Type B pancreatic cell (in vitro differentiated cells): ENCODE measurements at regions not wholly inside any gene's neighbourhood (a gene's known extent, or its start where the extent isn't known, plus 50 kb on each side); places are given as distances from the start of the nearest gene placed in this dataset.
"Not testable (repeated sequence)": the region's sequence is repeated elsewhere in the genome, so short reads cannot be mapped to it uniquely, and the experiment has no call there.

Experiments
- DNase-seq: peaks from one replicate; pipeline ENCODE4 v3.0.0; 2021; ENCODE audit warnings: mixed read lengths; ENCODE audit not compliant: unreplicated experiment; ENCODE audit errors: extremely low spot score
- H3K27ac Mint-ChIP-seq: 2 replicates; pipeline ENCODE4 v1.8.0; 2021; ENCODE audit warnings: mild to moderate bottlenecking, mixed read lengths
- H3K27me3 Mint-ChIP-seq: 2 replicates; pipeline ENCODE4 v1.8.0; 2021; ENCODE audit warnings: mixed read lengths
- H3K36me3 Mint-ChIP-seq: 2 replicates; pipeline ENCODE4 v1.8.0; 2021; ENCODE audit warnings: mixed read lengths
- H3K4me1 Mint-ChIP-seq: one replicate; pipeline ENCODE4 v1.8.0; 2021; ENCODE audit warnings: mixed read lengths; ENCODE audit not compliant: unreplicated experiment
- H3K4me3 Mint-ChIP-seq: 2 replicates; pipeline ENCODE4 v1.8.0; 2021; ENCODE audit warnings: mild to moderate bottlenecking, mixed read lengths
- H3K9me3 Mint-ChIP-seq: 2 replicates; pipeline ENCODE4 v1.8.0; 2021; ENCODE audit warnings: mixed read lengths
- TF ChIP-seq, protein P1 (sequence below): fragments of 200-600 bp; sonication (generic); conservative IDR thresholded peaks from 2 replicates; pipeline ENCODE4 v1.5.0; 2021; ENCODE audit warnings: antibody characterized with exemption, mild to moderate bottlenecking

DNA sequence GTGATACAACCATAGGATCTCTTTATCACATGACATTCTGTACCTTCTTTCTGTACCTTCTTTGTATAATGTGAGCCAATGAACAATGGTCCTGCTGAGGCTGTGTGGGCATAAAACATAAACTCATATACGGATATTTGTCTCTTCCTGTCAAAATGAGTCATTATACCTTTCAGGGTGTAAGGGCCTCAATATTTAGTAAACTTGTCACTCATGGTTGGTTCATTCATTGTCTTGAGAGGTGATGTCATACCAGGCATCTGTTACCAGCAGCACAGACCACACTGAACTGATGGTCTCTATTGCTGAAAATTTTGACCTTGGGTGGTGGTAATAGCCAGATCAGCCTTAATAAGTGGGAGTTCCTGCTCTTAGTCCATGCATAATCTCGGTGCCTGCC is 287.6 kb upstream of the TPK1 start:
- no peak overlapping the region for H3K27ac Mint-ChIP-seq
- H3K4me1 Mint-ChIP-seq: no peaks in the 10 kb centered on the region
- no peaks in the 10 kb centered on the region for H3K9me3 Mint-ChIP-seq
- H3K27me3 Mint-ChIP-seq: peaks cover 8% of the 10 kb centered on the region
- no peaks in the 10 kb centered on the region for H3K36me3 Mint-ChIP-seq
- DNase-seq: no peak
- TF ChIP-seq, protein P1, sequence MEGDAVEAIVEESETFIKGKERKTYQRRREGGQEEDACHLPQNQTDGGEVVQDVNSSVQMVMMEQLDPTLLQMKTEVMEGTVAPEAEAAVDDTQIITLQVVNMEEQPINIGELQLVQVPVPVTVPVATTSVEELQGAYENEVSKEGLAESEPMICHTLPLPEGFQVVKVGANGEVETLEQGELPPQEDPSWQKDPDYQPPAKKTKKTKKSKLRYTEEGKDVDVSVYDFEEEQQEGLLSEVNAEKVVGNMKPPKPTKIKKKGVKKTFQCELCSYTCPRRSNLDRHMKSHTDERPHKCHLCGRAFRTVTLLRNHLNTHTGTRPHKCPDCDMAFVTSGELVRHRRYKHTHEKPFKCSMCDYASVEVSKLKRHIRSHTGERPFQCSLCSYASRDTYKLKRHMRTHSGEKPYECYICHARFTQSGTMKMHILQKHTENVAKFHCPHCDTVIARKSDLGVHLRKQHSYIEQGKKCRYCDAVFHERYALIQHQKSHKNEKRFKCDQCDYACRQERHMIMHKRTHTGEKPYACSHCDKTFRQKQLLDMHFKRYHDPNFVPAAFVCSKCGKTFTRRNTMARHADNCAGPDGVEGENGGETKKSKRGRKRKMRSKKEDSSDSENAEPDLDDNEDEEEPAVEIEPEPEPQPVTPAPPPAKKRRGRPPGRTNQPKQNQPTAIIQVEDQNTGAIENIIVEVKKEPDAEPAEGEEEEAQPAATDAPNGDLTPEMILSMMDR: no peak
- no peak overlapping the region for H3K4me3 Mint-ChIP-seq

DNA sequence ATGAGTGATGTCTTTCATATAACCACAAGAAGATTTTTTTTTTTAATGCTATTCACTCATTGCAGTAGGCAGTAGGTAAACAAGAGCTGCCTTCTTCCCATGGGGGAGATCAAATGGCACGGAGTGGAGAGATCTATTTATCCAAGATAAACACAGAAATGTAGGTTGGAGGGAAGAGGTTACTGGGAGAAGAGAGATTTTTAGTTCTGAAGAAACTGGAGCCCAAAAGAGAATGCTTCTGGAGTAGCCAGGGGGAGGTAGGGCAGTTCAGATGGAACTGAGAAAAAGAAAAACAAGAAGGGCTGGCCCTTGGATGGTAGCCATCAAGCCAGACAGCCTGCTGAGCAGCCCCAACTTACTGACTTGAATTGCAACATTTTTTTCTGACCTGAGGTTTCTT is 270.1 kb upstream of the TPK1 start:
- DNase-seq: no peak

DNA sequence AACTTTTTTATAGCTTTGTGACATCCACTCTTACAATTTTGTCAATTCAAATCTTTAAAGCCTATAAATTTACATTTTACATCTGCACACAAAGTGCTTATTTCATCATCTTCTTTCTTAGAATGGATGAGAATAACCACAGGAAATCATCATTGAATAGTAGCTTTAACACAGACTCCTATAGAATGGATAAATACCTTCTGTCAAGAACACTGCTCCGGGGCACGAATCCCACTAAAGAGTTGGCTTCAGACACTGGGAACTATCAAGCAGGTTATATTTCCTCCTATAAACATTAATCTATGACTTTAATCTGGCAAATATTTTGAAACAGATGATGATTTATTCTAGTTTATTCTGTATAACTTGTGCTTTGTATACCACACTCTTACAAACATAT is 269.7 kb upstream of the TPK1 start:
- H3K4me1 Mint-ChIP-seq: peaks cover 12% of the 10 kb centered on the region
- H3K36me3 Mint-ChIP-seq: no peaks in the 10 kb centered on the region
- H3K27me3 Mint-ChIP-seq: no peaks in the 10 kb centered on the region
- DNase-seq: no peak
- H3K27ac Mint-ChIP-seq: peak overlapping the region; percentile 79
- TF ChIP-seq, protein P1: no peak
- H3K4me3 Mint-ChIP-seq: peak overlapping the region; percentile 57
- no peaks in the 10 kb centered on the region for H3K9me3 Mint-ChIP-seq

More for the DNA sequence above, 270.1 kb upstream of the TPK1 start:
- peaks cover 12% of the 10 kb centered on the region for H3K4me1 Mint-ChIP-seq
- H3K4me3 Mint-ChIP-seq: peak overlapping the region; percentile 57
- no peaks in the 10 kb centered on the region for H3K27me3 Mint-ChIP-seq
- peak overlapping the region; percentile 79 for H3K27ac Mint-ChIP-seq
- H3K9me3 Mint-ChIP-seq: no peaks in the 10 kb centered on the region
- TF ChIP-seq, protein P1: no peak
- no peaks in the 10 kb centered on the region for H3K36me3 Mint-ChIP-seq

DNA sequence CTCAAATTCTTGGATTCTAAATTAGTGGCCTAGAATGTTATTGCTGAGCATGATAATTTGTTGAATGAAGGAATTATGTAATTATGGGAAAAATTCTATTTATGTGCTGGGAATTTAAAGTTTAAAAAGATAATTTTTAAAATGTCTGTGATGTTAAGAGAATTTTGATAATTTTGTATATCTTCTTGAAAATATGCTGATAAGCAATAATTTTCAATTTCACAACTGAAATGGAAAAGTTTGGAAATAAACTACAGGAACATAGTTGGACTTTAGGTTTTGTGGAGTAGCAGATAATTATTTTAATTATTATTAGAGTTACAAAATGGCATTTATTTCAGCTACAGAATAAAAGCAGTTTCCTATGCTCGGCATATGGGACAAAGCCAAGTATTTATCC is 268.5 kb upstream of the TPK1 start:
- Mint-ChIP-seq H3K36me3 (no peaks in the 10 kb centered on the region), H3K27ac (no peak overlapping the region), H3K4me1 (peaks cover 12% of the 10 kb centered on the region), H3K27me3 (no peaks in the 10 kb centered on the region), H3K9me3 (no peaks in the 10 kb centered on the region), H3K4me3 (no peak overlapping the region)
- no peak for DNase-seq
- TF ChIP-seq, protein P1: no peak

DNA sequence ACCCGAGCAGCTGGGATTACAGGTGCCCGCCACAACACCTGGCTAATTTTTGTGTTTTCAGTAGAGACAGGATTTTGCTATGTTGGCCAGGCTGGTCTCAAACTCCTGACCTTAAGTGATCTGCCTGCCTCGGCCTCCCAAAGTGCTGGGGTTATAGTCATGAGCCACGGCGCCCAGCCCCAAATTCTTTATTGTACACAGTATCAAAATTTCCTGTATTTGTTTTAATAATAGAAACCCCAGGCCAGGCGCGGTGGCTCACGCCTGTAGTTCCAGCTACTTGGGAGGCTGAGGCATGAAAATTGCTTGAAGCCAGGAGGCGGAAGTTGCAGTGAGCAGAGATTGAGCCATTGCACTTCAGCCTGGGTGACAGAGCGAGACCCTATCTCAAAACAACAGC is 266.3 kb upstream of the TPK1 start:
- not testable (repeated sequence) for H3K4me3 Mint-ChIP-seq, H3K27me3 Mint-ChIP-seq, H3K27ac Mint-ChIP-seq, DNase-seq, H3K9me3 Mint-ChIP-seq, H3K36me3 Mint-ChIP-seq
- H3K4me1 Mint-ChIP-seq: peaks cover 12% of the 10 kb centered on the region

DNA sequence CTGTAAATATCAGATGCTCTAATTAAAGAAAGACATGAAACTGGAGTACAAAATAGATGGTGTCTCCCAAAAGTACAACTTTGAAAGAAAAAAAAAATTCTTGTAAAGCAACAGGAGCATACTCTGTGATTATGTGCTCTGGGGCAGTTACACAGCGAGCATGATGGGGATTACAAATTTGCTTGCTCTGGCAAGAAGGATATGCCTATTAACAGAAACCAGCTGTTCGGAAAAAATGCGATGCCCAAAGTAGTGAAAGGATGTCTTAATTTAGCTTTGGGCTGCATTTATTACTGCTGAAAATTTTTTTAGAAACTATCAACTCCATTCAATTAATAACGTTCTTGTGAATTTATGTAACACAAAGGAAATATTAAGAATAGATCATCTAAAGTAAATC is 256.9 kb upstream of the TPK1 start:
- H3K9me3 Mint-ChIP-seq: no peaks in the 10 kb centered on the region
- TF ChIP-seq, protein P1: no peak
- DNase-seq: no peak
- no peaks in the 10 kb centered on the region for H3K27me3 Mint-ChIP-seq
- H3K4me1 Mint-ChIP-seq: no peaks in the 10 kb centered on the region
- H3K36me3 Mint-ChIP-seq: no peaks in the 10 kb centered on the region
- no peak overlapping the region for H3K27ac Mint-ChIP-seq
- no peak overlapping the region for H3K4me3 Mint-ChIP-seq
